HEK293 (cell line): ENCODE measurements at regions not wholly inside any gene's neighbourhood (a gene's known extent, or its start where the extent isn't known, plus 50 kb on each side); places are given as distances from the start of the nearest gene placed in this dataset.
A peak's percentile ranks its signal among the peaks of the same experiment; 100 is the strongest.

Experiments used
- CTCF ChIA-PET: fragments of 350-600 bp; formaldehyde crosslinking; extraction: SDS; loops from one replicate; lab custom pipeline; 2021; ENCODE audit warnings: antibody characterized with exemption; lab: Yijun Ruan, JAX
- POLR2A ChIA-PET: fragments of 300-600 bp; formaldehyde crosslinking; extraction: SDS; loops from one replicate; lab custom pipeline; 2020; ENCODE audit warnings: antibody characterized with exemption, inconsistent platforms; lab: Yijun Ruan, JAX
- H3K27ac ChIP-seq: fragments of 200-500 bp; sonication (Bioruptor generic); 2 replicates; pipeline ENCODE4 v1.5.1; 2014; ENCODE audit warnings: low read depth, low read length, control low read depth, inconsistent platforms; ENCODE audit errors: extremely low read depth
- H3K36me3 ChIP-seq, 2 experiments: fragments of 200-500 bp in 1 of 2; sonication (Bioruptor generic) in 1 of 2; 1 replicate in 1 of 2; 2 replicates in 1 of 2; pipeline ENCODE4 v1.5.1; 2014 to 2017; ENCODE audit warnings: inconsistent platforms in 2 of 2, low read length in 2 of 2; ENCODE audit not compliant: control insufficient read depth in 2 of 2, insufficient read depth in 1 of 2
- H3K4me1 ChIP-seq: fragments of 200-500 bp; sonication (Bioruptor generic); 2 replicates; pipeline ENCODE4 v1.5.1; 2014; ENCODE audit warnings: mild to moderate bottlenecking, low read length, inconsistent platforms; ENCODE audit not compliant: control insufficient read depth, insufficient read depth
- H3K4me3 ChIP-seq: 2 replicates; pipeline ENCODE4 v1.5.1; 2011; ENCODE audit warnings: low read depth, mild to moderate bottlenecking, control low read depth, low read length, moderate library complexity
- H3K9me3 ChIP-seq: fragments of 200-500 bp; sonication (Bioruptor generic); 2 replicates; pipeline ENCODE4 v1.5.1; 2014; ENCODE audit warnings: low read depth, low read length, inconsistent platforms; ENCODE audit not compliant: control insufficient read depth, insufficient read depth
- HOXA7 ChIP-seq: sonication (generic); formaldehyde crosslinking; IDR thresholded peaks from 2 replicates; pipeline ENCODE4 v1.8.1; 2022; ENCODE audit warnings: missing genetic modification reagents, borderline replicate concordance
- PRDM4 ChIP-seq: fragments of 450-650 bp; formaldehyde crosslinking; IDR thresholded peaks from 2 replicates; pipeline ENCODE4 v1.5.1; 2017; ENCODE audit warnings: missing biosample characterization, missing genetic modification characterization
- REST ChIP-seq: fragments of 450-650 bp; formaldehyde crosslinking; IDR thresholded peaks from 2 replicates; pipeline ENCODE4 v1.5.1; 2016; ENCODE audit warnings: missing biosample characterization, missing genetic modification characterization
- ZBTB48 ChIP-seq: fragments of 450-650 bp; formaldehyde crosslinking; IDR thresholded peaks from 2 replicates; pipeline ENCODE4 v1.5.1; 2016; ENCODE audit warnings: missing biosample characterization, missing genetic modification characterization
- ZFP41 ChIP-seq: fragments of 450-650 bp; formaldehyde crosslinking; IDR thresholded peaks from 2 replicates; pipeline ENCODE4 v1.5.1; 2016; ENCODE audit warnings: missing biosample characterization, missing genetic modification characterization, borderline replicate concordance
- ZNF133 ChIP-seq: fragments of 450-650 bp; formaldehyde crosslinking; IDR thresholded peaks from 2 replicates; pipeline ENCODE4 v1.5.1; 2016; ENCODE audit warnings: missing biosample characterization, missing genetic modification characterization
- ZNF366 ChIP-seq: fragments of 450-650 bp; formaldehyde crosslinking; conservative IDR thresholded peaks from 2 replicates; pipeline ENCODE4 v1.5.1; 2016; ENCODE audit warnings: missing biosample characterization, missing genetic modification characterization
- ZNF416 ChIP-seq: fragments of 450-650 bp; formaldehyde crosslinking; IDR thresholded peaks from 2 replicates; pipeline ENCODE4 v1.5.1; 2016; ENCODE audit warnings: missing biosample characterization, missing genetic modification characterization
- ZNF596 ChIP-seq: fragments of 450-650 bp; IDR thresholded peaks from 2 replicates; pipeline ENCODE4 v1.5.0; 2018; ENCODE audit warnings: missing biosample characterization, mild to moderate bottlenecking, missing genetic modification characterization, moderate library complexity
- ZNF610 ChIP-seq: fragments of 450-650 bp; formaldehyde crosslinking; IDR thresholded peaks from 2 replicates; pipeline ENCODE4 v1.5.1; 2016; ENCODE audit warnings: missing biosample characterization, missing genetic modification characterization, borderline replicate concordance
- ZNF629 ChIP-seq: fragments of 450-650 bp; formaldehyde crosslinking; IDR thresholded peaks from 2 replicates; pipeline ENCODE4 v1.5.1; 2017; ENCODE audit warnings: missing biosample characterization, missing genetic modification characterization
- ZNF645 ChIP-seq: fragments of 450-650 bp; formaldehyde crosslinking; IDR thresholded peaks from 2 replicates; pipeline ENCODE4; 2016; ENCODE audit warnings: missing biosample characterization, missing genetic modification characterization
- ZNF654 ChIP-seq: fragments of 450-650 bp; formaldehyde crosslinking; IDR thresholded peaks from 2 replicates; pipeline ENCODE4 v1.5.1; 2016; ENCODE audit warnings: low read depth, missing biosample characterization, missing genetic modification characterization
- ZNF660 ChIP-seq: fragments of 450-650 bp; IDR thresholded peaks from 2 replicates; pipeline ENCODE4 v1.5.1; 2018; ENCODE audit warnings: missing biosample characterization, mild to moderate bottlenecking, missing genetic modification characterization
- ZNF664 ChIP-seq: fragments of 450-650 bp; formaldehyde crosslinking; IDR thresholded peaks from 2 replicates; pipeline ENCODE4 v1.5.1; 2016; ENCODE audit warnings: missing biosample characterization, missing genetic modification characterization
- ZNF704 ChIP-seq: fragments of 450-650 bp; formaldehyde crosslinking; IDR thresholded peaks from 2 replicates; pipeline ENCODE4 v1.5.1; 2016; ENCODE audit warnings: missing biosample characterization, missing genetic modification characterization

GRCh38 chr3:1971780-1972179 lies 126.9 kb upstream of the CNTN4 start (continued):
- no peak for TF ChIP-seq REST (tag by site-specific recombination)
- no peak for TF ChIP-seq ZNF133 (tag by site-specific recombination)
- TF ChIP-seq ZBTB48: no peak
- TF ChIP-seq ZNF704 (tag by site-specific recombination): no peak
- TF ChIP-seq ZNF660: no peak
- no peak for TF ChIP-seq ZNF629 (tag by site-specific recombination)
- no peak for TF ChIP-seq HOXA7 (CRISPR knock-in tag)
- no peak for TF ChIP-seq ZNF645
- no peak for TF ChIP-seq ZNF610 (tag by site-specific recombination)
- no peak for TF ChIP-seq ZNF596 (tag by site-specific recombination)
- TF ChIP-seq ZFP41 (tag by site-specific recombination): no peak
- TF ChIP-seq, all 188 proteins: peak for 0

- 0 out of 2 replicates have a peak, but pooled peaks have one; percentile 25 for TF ChIP-seq ZNF366
- TF ChIP-seq ZNF416 (tag by site-specific recombination): no peak
- H3K9me3 ChIP-seq: no peaks in the 10 kb centered on the region
- no peak overlapping the region for H3K27ac ChIP-seq
- no peak overlapping the region for H3K4me3 ChIP-seq
- H3K4me1 ChIP-seq: no peaks in the 10 kb centered on the region
- POLR2A ChIA-PET: no interaction called here
- CTCF ChIA-PET: interaction anchor here (0.7 kb wide), 1 partner anchor 749 kb away, joined by 3 read pairs; no protein-coding TSS in a partner anchor
- H3K36me3 ChIP-seq: no peaks in the 10 kb centered on the region
Measured at GRCh38 chr3:1979961-1980615, 118.6 kb upstream of the CNTN4 start.

GRCh38 chr3:1987980-1988379 lies 110.7 kb upstream of the CNTN4 start:
- peak; percentile 4; the same call in 1 of the 2 replicates for TF ChIP-seq ZNF654 (tag by site-specific recombination)
- no peak for TF ChIP-seq PRDM4 (tag by site-specific recombination)
- TF ChIP-seq ZNF664: no peak
- TF ChIP-seq, all 188 proteins: peak for 1
- no peaks in the 10 kb centered on the region for H3K36me3 ChIP-seq
- CTCF ChIA-PET: interaction anchor here (0.6 to 0.8 kb wide), 8 partner anchors 9 to 921 kb away, joined by 3 to 6 read pairs (median 4); no protein-coding TSS in a partner anchor
- no peak overlapping the region for H3K27ac ChIP-seq
- no peak overlapping the region for H3K4me3 ChIP-seq
- H3K9me3 ChIP-seq: no peaks in the 10 kb centered on the region
- POLR2A ChIA-PET: no interaction called here
- no peaks in the 10 kb centered on the region for H3K4me1 ChIP-seq
